ENCODE measurements at regions not wholly inside any gene's neighbourhood (a gene's known extent, or its start where the extent isn't known, plus 50 kb on each side); places are given as distances from the start of the nearest gene placed in this dataset.

- no peak for DNase-seq
Measured at GRCh38 chr5:128736553-128736952, 198.5 kb upstream of the FBN2 start.

GRCh38 chr5:128749136-128749898, 211.3 kb upstream of the FBN2 start:
- no peak for DNase-seq

- no peak for DNase-seq
Measured at GRCh38 chr5:128750155-128750554, 212.1 kb upstream of the FBN2 start.

GRCh38 chr5:128757196-128757959, 207.9 kb upstream of the SLC27A6 start:
- no peak for DNase-seq

GRCh38 chr5:128762661-128763306, 202.5 kb upstream of the SLC27A6 start:
- DNase-seq: no peak

GRCh38 chr5:128763321-128763720, 202.0 kb upstream of the SLC27A6 start:
- no peak for DNase-seq

- no peak for DNase-seq
Measured at GRCh38 chr5:128764601-128765310, 200.5 kb upstream of the SLC27A6 start.

- no peak for DNase-seq
Measured at GRCh38 chr5:128765448-128766061, 199.7 kb upstream of the SLC27A6 start.

- DNase-seq: no peak
Measured at GRCh38 chr5:128766406-128766805, 198.9 kb upstream of the SLC27A6 start.

- DNase-seq: no peak
Measured at GRCh38 chr5:128770907-128771306, 194.4 kb upstream of the SLC27A6 start.

GRCh38 chr5:128772356-128772755, 192.9 kb upstream of the SLC27A6 start:
- no peak for DNase-seq

GRCh38 chr5:128773378-128773777, 191.9 kb upstream of the SLC27A6 start:
- no peak for DNase-seq

GRCh38 chr5:128774605-128775004, 190.7 kb upstream of the SLC27A6 start:
- DNase-seq: no peak

GRCh38 chr5:128775558-128775957, 189.7 kb upstream of the SLC27A6 start:
- DNase-seq: no peak

GRCh38 chr5:128777052-128777451, 188.2 kb upstream of the SLC27A6 start:
- no peak for DNase-seq

GRCh38 chr5:128778474-128778873, 186.8 kb upstream of the SLC27A6 start:
- DNase-seq: no peak

GRCh38 chr5:128782446-128782845, 182.8 kb upstream of the SLC27A6 start:
- no peak for DNase-seq

GRCh38 chr5:128784726-128785125, 180.6 kb upstream of the SLC27A6 start:
- no peak for DNase-seq

GRCh38 chr5:128791312-128791711, 174.0 kb upstream of the SLC27A6 start:
- DNase-seq: no peak

GRCh38 chr5:128796506-128796905, 168.8 kb upstream of the SLC27A6 start:
- no peak for DNase-seq

- DNase-seq: no peak
Measured at GRCh38 chr5:128798871-128799270, 166.4 kb upstream of the SLC27A6 start.

- no peak for DNase-seq
Measured at GRCh38 chr5:128799945-128800344, 165.3 kb upstream of the SLC27A6 start.

GRCh38 chr5:128800377-128800776, 164.9 kb upstream of the SLC27A6 start:
- no peak for DNase-seq
